ENCODE measurements at regions not wholly inside any gene's neighbourhood (a gene's known extent, or its start where the extent isn't known, plus 50 kb on each side); places are given as distances from the start of the nearest gene placed in this dataset.

DNA sequence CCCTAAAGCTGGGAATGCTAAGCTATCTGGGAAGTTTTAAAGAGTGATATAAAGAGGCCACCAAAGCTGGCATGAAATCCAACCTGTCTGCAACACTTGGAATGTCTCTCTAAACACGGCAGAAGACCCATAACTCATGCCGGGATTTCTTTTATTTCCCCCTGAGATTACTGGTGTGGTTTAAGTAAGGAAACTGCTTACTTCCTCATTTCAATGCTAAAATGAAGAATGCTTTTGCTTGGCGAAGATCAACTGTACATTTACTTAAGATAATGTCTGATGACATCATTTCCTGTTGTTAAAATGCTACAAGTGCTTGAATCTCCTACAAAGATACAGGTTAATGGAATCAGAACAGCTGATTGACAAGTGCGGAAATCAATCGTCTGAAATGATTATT lies 353.8 kb upstream of the SALL3 start:
- DNase-seq (ENCODE audit: low spot score), result no peak

DNA sequence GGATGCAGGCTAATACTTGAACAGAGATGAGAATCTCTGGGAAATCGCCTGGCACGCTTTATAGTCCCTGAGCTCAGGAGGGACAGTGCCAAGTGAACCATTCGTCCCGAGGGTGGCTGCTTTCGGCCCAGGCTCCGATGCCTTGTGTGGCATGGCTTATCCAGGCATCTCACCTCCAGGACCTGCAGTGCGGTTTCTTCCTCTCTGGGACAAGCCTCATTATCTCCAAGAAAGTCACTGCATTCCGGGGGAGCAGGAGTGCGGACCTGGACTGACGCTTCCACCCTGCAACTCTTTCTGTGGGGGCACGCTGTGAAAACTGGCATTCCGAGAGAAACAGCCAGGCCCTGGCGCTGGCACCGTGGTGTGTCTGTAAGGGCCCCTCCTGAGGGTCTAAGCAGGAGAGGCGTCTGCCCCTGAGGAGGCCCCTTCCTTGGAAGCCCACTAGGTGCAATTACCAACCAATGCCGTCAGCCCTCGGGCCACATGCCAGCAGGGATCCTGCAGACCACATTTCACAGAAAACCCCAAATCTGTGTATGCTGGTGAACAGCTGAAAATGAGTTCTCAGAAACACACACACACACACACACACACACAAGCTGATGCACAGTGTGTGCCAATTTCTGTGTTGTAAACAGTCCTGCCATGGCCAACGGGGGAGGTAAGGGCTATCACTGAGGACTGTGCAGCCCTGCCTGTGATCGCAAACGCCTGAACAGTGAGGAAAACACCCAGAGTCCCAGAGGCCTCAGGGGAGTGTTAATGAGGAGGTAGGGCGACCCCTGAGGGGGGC lies 351.9 kb upstream of the SALL3 start:
- DNase-seq (ENCODE audit: low spot score), result no peak

DNA sequence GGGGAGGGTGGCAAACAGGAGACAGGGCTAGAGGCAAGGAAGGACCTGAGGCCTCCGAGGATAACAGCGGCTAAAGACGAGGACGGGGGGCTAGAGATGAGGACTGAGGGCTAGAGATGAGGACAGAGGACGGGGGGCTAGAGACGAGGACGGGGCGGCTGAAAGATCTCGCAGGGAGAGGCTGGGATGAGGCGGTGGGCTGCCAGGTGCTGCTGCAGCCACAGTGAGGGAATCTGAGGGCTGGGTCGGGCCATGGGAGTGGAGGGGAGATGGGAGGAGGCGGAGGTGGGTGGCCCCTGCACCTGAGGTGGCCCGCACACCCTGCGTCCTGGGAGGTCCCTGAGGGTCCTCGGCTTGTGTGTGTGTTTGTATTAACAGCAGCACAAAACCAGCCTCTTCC lies 350.2 kb upstream of the SALL3 start:
- no peak for DNase-seq (ENCODE audit: low spot score)

DNA sequence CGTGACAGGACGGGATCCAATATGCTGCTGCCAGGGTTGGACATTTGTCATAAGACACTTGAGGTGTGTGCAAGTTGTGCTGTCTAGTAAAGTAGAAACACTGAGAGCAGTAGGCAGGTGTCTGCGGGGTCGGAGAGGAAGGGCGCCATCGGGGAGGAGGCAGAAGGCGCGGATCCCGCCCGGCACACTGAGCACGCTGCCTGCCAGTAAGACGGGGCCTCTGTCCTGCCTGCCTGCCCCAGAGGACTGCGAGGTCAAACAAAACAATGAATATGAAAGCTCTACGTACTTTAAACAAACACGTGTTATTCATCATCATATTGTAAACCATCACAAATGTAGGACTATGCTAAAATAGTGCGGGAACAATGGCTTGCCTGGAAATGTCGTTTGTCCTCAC lies 349.3 kb upstream of the SALL3 start:
- no peak for DNase-seq (ENCODE audit: low spot score)

DNA sequence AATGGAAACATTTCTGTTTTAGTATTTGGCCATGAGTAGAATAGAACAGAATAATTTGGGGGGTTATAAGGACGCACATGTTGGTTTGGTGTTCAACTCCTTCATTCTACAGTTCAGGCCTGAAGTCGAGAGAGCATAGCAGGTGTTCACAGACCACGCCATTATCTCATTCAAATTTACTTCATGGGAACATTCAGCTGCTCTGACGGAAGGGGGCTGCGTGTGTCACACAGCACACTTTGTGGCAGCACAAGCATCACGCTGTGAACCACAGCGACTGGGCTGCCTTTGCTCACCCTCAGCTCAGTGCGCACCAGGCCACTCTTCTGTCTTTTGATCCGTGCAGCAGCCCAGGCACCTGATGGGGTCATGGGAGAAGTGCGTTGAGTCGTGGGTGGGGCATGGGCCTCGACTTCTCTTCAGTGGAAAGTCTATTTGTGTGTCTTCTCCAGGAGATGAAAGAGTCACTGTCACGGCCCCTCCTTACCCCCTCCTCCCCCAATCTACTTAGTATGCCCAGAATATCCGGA lies 348.6 kb upstream of the SALL3 start:
- no peak for DNase-seq (ENCODE audit: low spot score)

DNA sequence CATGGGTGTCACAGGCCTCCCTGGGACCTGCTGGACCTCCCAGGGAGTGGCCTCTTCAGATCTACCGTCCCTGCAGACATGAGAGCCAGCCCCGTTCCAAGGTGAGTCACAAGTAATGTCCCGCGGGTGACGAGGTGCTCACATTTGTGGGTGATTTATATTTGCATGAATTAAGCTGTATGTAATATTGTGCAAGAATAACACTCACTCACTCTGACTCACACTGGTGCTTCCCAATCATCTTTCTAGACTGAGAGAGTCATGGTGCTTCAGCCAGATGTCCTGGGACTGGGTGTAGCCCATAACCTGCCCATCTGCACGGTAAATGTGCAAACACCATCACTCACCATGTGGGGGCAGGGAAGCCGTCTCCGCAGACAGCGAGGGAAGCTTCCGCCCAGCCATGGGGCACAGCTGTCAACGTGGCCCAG lies 347.5 kb upstream of the SALL3 start:
- DNase-seq (ENCODE audit: low spot score), result no peak

DNA sequence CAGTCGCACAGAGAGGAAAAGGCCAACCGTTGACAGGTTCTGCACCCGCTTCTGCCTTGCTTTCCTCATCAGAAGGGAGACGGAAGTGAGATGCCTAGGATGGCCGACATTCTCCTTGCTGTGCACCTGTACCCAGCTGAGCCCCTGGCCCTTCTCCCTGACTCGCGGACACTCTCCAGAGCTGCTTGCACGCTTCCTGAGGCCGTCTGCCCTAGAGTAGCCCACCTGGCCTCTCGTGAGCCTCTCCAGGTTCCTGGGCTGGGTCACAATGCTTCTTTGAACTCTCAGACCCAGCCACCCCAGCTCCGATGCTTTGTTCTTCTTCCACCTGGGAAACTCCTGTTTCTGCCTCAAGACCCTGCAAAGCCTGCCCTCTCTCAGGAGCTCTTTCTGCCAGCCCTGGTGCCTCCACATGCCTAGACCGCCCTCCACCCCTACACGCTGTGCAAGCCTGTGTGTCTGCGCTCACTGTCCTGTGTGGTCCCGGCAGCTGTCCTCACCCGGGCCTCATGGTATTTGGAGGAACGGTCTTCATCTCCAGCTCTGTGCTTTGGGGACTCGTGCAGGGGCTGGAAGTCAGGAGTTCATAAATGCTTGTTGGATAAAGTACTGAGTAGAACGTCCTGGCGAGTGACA lies 345.4 kb upstream of the SALL3 start:
- DNase-seq (ENCODE audit: low spot score), result no peak

DNA sequence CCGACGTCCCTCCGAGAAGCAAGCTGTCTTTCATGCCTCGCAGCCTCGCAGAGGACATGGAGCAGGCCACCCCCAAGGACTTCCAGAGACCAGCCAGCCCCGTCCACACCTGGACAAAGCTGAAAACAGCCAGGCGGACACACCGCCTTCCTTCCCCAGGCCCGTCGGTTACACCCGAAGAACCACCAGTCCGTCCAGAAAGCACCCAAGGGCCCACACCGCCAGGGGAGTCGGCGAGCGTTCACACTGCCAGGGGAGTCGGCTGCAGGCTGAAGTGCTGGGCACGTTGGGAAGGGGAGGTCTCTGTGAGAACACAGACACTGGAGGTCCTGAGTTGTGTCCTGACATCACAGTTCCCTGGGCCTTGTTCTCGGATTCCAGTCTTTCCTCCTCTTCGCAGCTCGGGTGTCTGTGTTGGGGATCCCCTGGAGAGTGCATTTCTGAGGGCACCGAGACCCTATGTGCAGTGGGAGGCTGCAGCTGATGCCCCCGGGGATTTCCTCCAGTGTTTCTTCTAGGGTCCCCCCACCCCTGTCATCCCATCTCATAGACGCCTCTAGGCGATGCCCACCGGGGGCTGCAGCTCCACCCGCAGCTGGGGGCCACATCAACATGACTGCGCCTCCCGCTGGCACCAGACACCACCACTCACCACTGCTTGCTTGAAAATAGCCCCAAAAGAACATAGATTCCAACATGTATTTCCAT lies 344.4 kb upstream of the SALL3 start:
- no peak for DNase-seq (ENCODE audit: low spot score)

DNA sequence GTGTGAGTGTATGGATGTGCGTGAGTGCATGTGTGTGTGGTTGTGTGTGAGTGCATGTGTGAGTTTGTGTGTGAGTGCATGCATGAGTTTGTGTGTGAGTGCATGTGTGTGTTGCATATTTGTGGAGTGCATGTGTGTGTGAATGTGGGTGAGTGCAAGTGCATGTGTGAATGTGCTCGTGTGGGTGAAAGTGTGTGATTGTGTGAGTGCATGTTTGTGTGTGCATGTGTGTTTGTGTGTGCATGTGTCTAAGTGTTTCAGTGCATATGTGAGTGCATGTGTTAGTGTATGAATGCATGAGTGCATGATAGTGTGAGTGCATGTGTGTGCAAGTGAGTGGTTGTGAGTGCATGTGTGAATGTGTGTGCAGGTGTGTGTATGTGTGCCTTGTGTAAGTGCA lies 343.4 kb upstream of the SALL3 start:
- no peak for DNase-seq (ENCODE audit: low spot score)

DNA sequence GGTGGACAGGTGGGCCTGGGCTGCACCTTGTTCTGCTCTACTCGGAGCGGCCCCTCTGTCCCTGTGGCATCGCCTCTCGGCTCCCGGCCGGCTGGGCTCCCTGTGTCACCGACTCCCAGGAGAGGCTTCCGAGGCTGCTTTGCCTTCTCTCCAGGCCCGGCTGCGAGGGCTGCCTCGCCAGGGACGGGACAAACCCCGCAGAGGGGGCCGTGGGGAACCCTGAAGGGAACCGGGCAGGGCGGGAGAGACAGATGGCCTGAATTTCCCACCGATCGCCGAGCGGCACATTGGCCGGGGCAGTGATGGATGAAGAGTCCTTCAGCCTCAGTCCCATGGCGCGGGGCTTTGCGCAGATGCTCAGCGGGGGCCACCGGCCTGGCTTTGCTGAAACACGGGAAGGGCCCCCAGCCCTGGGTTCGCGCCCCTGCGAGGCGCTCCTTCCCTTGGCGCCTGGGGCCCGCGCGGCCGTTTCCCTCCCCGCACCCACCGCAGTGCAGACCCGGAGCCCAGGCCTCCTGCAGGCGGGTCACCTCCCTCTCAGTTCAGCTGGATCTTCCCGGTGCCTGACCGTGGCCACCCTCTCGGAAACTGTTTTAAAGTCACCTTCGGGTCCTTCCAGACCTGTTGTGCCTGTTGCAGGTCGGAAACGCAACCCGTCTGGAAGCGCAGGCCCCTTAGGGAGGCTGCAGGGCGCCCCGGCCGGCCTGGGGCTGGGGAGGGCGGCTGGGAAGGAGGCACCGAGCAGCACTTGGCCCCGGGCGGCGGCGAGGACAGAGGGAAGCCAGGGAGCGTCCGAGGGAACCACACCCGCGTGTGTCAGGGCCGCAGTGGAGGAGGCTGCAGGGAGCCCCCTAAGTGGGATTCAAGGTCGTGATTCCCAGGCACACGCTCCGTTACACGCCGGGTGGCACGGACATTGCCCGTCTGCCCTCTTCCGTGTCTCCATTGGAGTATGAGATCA lies 341.9 kb upstream of the SALL3 start:
- DNase-seq (ENCODE audit: low spot score), result no peak

DNA sequence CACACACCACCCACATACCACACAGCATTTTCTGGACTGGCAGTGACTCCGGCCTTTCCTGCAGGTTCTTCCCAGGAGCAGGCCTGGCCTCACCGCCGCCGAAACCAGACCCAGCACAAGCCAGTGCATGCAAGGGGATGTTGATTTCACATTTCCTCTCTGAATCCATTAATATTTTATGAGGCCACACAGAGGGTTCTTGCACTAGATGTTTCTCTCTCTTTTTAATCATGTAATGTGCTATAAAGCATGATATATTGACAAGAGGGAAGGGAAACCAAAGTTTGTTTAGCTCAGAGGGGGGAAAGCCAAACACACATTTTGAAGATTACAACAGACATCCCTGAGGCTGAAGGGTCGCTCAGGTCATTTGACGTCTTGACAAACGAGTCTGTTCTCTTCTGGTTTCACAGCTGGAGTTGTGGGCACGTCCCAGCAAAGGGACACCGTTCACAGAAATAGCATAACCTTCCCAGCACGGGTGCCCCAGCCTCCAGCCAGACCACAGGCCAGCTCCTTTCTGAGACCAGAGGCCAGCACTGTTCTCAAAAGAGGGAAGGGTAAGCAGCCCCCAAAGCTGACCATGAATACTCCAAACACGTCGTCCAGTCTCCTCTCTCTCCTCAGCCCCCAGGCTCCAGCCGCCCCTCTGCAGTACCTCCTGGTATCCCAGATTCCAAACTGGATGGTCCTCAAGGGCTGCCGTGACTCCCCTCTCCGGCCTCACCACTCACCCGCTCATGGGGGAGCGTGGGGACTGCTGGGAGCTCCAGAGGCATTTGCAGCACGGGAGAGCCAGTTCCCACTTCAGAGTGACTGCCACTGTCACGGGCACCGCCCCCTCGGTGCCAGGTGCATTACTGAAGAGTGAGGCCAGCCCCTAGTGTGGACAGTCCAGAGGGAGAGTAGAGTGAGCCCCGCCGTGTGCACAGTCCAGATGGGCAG lies 340.3 kb upstream of the SALL3 start:
- DNase-seq (ENCODE audit: low spot score), result no peak

DNA sequence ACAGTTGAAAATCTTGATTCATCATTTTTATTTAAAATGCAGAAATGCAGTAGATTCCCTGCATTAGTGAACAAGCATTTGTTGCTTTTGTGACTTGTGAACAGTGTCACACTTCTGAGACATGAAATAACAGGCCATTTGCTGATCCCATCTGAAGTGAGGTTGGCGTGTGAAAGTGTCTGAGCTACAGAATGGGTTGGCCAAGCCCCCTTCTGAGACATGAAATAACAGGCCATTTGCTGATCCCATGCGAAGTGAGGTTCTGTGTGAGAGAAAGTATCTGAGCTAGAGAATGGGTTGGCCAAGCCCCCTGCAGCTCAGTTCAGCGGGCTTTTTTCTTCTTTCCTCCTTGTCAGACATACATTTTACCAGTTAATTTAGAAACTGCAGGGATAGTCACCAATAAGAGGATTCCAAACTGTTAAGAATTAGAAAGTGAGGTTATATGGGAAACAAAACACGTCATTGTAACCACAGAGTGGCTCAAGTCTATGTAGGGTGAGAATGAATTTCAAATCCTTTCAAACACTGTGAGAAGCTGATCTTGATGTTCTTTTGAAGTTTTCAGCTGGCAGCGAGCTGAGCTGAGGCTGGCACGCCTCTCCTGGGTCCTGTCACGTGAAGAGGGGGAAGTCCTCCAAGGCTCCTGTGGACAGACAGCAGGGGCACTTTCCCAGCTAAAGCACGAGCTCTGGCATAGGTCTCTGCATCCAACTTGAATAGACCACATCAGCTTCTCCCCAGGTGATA lies 339.2 kb upstream of the SALL3 start:
- no peak for DNase-seq (ENCODE audit: low spot score)

DNA sequence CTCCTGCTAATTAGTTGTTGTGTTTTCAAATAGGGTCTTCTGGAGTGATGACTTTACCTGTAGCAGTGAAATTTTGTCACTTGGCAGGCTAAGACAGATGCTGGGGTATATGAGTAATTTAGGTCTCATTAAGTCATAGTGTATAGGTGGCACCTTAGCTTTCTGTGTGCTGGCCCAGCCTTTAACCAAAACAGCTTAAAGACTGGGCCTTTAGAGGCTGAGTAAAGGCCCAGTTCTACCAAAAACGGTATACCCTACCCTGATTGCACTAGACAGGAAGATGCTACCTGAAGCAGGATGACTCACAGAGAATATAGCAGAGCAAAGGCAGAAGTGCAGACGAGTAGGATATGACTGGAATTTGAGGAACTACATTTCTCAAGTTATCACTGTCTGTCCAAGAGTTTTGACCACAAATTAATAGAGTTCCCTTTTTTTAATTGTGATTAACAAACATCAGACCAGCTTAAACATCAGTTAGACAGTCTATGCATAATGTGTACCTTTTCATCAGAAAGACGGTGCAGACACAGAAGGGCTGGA lies 337.9 kb upstream of the SALL3 start:
- DNase-seq (ENCODE audit: low spot score), result no peak

DNA sequence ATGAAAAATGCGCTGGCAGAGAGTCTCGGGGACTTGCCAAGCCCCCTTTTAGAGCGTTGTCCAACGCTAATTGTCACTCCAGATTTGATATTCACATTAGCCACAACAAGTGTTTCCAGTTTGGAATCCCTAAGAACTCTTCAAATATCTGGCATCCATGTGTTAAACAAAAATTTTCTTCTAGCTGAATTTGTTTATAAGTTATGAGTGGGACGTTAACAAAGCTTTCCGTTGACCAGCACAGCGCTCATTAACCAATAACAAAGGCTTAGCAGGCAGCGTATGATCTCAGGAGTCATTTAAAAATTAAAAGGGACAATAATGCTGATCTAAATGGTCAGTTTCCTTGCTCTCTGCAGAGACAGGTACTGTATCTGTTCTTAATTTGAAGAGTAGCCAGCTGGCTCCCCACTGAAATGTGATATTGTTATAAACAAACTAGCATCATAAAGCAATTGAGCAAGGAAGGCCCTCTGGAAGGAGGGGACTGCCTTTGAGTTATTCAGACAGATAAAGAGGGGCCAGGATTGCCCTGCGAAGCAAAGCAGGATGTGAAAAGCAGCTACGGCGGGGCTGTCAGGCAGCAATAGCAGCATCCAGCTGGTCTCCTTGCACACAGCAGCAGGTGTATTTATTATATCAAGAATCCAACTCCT lies 337.2 kb upstream of the SALL3 start:
- no peak for DNase-seq (ENCODE audit: low spot score)

DNA sequence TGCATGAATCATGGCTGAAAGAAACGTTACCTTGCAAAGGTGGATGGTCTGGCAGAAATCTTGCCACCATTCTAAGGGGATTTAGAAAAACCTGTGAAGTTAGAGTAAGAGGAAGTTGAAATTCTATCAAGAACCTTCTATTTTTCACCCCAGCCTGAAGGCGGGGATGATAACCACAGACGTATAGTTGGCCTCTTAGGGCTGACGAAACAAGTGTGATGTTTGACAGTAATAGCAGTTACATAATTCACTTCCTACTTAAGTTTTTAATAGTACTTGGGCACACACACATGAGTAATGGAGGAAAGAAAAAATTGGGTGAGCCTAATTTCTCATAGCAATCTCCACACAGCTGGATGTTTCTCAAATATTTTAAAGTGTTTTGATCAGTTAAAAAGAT lies 336.6 kb upstream of the SALL3 start:
- DNase-seq (ENCODE audit: low spot score), result no peak

DNA sequence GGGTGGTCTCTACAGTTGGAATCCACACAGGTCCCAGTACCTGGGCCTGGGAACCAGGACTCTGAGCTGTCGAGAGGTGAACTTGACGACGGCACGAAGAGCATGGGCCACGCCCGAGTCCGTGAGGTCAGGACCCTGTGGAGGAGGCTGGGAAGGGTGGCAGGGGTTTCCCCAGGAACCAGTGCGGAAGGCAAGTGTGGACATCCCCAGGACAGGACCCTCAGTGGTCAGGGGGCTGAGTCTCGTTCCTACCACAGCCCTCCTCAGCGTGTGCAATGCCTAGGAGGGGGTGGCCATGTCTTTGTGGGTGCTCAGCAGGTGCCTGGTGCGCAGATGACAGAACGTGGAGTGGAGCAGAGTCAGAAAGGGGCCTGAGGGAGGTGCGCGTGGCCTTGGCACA lies 335.6 kb upstream of the SALL3 start:
- no peak for DNase-seq (ENCODE audit: low spot score)

DNA sequence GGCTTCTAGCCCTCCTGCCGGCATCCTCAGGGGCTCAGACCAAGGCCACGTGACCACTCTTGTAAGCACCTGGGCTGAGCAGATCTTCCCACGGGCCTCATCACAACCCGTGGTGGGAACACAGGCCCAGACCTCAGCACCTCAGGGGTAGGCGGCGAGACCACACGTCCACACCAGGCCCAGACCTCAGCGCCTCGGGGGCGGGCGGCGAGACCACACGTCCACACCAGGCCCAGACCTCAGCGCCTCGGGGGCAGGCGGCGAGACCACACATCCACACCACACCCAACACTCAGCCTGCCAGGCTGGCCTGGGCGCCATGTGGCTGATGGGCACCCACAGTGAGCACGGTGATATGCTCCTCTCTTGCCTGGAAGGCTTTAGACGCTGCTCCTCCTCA lies 334.4 kb upstream of the SALL3 start:
- DNase-seq (ENCODE audit: low spot score), result no peak

DNA sequence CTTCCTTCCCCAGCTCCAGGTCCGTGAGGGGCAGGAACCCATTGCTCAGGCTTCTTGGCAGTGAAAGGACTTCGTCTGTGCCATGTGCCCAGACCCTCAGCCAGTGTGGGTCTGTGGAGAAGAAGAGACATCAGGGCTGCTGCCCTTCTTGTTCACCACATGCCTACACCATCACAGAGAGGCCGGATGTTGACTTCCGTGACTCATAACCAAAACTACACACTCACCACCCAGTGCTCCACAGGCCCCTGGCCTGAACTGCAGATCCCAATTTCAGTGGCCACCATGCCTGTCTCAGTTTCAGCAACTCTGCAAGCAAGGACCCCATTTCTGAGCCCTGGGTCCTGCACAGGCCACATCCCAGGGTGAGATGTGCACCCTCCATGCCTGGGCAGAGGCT lies 332.6 kb upstream of the SALL3 start:
- no peak for DNase-seq (ENCODE audit: low spot score)

DNA sequence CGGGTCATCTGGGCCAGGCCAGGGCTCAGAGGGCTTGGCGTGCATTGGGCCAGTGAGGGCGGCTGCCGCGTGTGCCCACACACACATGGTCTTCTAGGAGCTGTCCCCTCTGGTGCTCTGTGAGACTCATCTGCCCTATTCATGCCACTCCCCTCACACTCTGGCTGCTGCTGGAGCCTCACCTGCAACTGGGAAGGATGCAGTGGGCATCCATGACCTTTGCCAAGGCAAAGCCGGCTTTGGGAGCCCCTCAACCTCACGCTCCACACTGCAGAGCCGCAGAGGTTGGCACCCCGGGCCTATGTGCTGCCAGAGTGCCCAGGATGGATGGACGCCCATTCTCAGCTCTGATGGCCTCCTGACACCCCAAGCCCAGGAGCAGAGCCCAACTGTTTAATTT lies 330.2 kb upstream of the SALL3 start:
- DNase-seq (ENCODE audit: low spot score), result no peak
